Embryonic facial prominence (tissue), 1 donor: ENCODE measurements at regions not wholly inside any gene's neighbourhood (a gene's known extent, or its start where the extent isn't known, plus 50 kb on each side); places are given as distances from the start of the nearest gene placed in this dataset.

ENCODE experiments used
- DNase-seq: peaks from one replicate; pipeline ENCODE4 v3.0.0-alpha.2; 2016; ENCODE audit errors: extremely low spot score

DNA sequence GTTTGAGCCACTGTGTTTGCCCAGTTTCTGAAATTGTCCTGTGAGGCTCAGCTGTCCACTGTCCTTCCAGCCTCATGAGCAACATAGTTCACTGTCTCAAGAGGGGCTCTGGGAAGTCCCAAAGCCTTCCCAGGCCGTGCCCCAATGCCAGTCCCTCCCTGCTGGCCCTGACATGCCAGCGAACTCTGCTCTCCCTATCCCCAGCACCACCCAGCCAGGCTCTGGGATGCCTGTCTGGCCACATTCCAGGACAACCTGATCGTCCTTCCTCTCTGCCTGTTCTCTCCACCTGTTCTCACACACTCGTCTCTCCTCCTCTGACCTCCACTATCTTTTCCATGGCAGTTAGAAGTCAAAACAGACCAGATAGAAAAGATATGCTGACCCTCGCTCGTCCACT, 278.0 kb upstream of the ID2 start:
- no peak for DNase-seq

DNA sequence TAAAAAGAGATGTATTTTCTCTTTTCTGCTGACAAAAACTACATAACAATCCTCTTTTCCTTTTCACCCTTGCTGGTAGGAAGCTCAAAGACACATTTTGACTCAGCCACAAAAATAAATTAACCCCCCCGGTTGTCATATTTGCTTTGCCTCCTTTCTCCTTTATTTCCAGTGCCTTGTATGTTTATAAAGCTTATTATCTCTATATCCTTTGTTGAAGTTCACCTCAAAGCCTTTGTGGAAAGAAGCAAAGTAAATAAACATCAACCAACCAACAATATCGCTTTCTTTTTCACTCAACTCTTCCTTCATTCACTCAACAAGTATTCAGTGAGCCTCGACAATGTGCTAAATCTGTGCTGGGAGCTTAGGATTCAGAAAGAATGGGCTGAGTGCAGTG, 276.5 kb upstream of the ID2 start:
- DNase-seq: no peak

DNA sequence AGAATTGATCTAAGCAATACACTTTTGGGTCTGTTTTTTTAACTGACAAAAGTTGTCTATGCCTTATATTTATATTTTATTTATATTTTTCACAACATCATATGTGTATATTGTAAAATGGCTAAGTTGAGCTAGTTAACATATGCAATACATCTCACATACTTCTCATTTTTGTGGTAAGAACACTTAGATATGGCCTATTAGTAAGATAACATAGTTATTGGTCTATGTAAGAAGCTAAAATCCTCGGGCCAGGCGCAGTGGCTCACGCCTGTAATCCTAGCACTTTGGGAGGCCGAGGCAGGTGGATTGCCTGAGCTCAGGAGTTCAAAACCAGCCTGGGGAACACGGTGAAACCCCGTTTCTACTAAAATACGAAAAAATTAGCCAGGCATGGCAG, 275.6 kb upstream of the ID2 start:
- no peak for DNase-seq

DNA sequence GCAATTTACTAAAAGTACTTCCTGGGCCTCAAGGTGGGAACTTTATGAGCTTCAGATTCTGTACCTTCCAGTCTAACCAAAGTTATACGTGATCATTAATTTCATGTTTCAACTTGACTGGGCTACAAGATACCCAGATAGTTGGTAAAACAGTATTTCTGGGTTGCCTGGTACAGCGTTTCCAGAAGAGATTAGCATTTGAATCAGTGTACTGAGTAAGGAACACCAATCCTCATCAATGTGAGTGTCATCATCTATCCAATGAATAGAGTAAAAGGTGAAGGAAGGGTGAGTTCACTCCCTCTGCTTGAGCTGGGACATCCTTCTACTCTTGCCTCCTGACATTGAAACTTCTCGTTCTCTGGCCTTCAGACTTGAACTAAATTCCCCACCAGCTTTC, 274.5 kb upstream of the ID2 start:
- no peak for DNase-seq

DNA sequence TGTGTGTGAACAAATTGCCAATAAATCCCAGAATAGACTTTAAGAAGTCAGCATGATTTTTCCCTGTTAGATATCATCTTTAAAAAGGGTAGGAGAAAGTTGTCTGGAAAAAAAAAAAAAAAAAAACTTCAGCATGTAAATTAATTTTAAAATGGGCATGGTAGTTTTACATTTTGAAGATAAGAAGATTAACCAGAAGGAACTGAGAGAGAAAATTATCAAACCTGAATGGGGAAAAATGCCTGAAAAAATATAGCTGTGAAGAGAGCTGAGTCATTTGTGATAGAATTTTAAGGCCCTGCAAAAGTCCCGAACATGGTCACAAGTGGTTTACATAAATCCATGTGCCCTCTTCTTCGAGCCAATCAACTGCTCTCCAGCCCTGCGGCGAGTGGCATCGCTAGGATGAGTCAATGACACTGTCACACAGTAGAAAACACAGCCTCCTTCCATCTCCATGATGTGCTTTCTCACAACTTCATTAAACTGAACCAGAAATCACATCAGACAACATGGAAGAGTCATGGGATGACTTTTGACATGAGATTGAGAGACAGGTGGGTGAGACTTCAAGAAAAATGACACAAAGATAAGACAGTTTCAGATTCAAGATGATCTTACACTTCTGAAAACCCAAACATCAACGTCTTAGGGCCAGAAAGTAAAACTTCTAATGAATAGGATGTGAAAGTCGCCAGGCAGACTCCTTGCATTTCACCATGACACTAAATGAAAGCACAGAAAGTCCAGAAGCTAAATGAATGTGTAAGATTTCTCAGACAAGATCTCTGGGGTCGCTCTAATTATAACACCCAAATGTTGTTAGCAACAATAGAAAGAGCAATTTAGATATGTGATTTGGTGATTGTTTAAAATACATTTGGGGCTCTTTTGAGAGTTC, 273.0 kb upstream of the ID2 start:
- no peak for DNase-seq

DNA sequence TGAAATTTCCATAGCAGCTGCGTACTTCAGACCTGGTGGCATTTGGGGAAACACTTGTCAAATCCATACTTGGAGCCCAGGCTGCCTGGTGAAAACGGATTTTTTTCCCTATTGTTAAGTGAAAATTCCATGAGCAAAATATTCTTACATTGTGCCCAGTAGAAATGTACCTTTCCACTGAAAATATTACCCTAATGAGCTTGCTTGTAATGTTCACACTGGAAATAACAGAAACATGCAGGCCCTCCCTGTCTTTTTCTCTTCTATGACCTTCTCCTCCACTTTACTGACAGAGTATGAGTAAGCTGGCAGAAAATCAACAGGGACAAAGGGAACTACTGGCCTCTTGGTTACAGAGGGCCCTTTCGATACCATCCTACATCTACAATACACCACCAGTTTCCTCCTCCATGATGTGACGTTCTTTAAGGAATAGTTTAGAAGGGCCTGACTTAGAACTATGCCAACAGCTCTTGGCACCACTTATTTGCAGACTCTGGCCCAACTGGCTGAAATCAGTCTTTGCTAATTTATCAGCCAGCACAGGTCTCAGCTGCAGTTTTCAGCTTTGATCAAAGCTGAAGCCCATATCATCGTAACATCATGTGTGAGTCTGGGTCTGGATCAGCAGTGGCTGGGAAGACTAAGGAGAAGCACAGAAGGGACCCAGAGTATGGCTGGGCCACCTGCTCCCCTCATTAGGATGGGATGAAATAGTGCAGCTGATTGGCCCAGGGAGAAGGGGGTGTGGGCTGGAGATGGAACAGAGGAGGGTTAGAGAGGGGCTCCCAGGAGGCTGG, 272.2 kb upstream of the ID2 start:
- DNase-seq: no peak

DNA sequence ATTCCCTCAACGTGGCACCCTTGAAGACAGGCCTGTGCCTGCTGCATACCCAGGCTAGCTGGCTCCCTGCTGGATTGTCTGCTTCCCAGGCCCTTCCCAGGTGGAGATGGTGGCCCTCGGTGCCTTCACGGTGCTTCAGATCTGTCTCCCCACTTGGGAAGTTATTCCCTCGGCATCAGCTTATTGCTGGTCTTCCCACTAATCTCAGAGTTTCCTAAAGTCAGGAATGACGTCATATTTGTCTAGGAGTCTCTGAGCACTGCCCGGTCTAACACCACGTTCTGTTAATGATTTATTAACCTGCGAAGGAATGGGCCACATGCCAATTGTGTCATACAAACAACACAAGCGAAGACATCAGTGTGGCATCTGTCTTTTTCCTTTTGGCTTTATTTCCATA, 269.8 kb upstream of the ID2 start:
- no peak for DNase-seq

DNA sequence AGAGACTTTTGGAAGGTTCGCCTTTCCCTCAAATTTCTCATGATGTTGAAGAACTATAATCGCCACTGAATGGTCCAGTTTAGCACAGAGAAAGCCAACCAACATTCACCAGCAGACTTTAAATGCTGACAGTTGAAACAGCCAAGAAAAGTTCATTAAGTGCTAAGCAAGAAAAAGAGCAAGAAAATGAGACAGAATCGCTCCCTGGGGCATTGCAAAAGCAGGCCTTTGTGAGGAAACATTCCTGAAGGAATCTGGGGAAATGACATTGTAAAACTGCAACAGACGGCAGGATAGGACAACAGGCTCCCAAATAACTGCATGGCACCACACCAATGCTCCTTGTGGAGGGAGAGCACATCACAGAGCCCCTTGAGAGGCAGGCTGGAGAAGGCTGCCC, 269.3 kb upstream of the ID2 start:
- no peak for DNase-seq

DNA sequence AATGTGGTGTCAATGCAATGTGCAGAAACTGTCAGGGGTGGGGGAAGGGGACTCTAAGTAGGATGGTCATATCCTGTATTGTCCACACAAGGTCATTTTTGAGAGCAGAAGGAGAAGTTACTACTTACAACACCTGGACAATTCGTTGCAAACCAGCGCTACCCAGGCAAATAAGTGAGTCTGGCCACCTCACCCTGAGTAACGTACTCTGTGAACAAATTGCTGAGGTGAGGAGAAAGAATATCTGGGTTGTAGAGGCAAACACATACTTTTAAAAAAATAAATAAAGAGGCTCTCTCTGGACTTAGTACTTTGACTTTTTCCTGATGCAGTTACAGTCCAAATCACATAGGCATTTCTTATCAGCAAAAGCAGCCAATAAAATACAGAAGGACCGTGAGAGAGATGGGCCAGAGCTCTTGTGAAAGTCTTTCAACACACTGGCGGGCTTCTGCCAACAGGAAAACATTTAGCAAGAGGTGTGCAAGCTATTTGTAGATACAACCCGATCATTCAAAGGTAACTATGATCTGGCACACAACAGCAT, 268.2 kb upstream of the ID2 start:
- DNase-seq: no peak

DNA sequence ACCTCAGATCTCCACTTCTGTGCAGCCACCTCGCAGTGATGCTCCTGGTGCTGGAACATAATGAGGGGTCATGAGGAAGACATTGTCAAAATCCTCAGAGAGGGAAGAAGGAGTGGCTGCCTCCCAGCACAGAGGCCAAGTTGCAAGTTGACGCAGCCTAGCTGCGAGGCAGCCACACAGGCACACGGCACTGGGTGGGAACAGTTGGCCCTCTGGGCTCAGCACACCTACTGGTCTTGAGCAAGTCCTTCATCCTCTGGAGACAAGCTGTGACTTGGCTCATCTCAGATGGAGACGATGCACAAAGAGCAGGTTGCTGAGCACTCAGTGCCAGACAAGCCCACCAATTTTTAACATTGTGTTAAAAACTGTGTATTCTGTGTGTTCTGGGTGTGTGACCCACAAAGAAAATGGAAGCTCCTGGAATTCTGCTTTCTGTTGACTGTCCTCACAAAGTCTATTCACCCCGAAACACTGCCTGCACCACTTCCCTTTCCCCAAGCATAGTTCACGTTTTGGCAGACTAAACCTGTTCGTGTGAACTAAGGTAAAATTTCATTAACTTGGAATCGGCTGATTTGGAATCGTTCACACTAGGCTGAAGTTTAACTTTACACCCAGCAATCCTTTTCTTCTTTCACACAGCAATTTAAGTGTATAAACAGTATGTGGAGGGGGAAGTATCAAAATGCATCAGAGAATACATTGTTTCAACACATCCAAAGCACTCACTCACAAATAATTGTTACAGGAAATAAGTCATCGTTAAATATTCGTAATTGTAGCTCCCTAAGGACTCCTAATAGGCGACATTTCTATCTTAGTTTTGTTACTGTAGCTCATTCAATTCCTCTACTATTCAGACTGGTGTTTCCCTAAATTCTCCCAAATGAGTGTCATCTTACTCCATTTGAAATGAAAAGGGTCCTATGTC, 266.6 kb upstream of the ID2 start:
- DNase-seq: no peak

DNA sequence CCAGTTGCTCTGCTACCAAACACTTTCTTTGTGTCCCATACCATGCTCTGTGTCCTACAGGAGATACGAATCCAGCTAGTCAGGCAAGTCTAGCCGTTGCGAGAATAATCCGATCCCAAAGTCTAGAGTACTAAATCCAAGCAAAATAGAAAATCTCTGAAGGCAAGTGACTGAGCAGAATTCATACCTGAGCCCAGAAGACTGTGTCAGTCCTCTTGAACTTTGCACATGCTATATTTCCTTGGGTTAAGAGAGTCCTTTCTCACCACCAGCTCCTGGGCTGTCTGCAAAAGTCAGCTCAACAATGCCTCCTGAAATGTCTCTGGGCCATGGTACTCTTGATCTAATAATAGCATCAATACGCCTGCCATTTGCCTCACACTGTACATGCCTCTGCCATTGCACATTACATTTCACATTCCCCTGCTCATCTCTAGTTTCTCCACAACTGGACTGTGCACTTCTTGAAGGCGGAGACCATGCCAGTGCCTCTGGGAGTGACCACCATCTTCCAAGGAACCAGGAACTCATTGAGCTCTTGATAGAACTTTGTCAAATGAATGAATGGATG, 265.8 kb upstream of the ID2 start:
- no peak for DNase-seq

DNA sequence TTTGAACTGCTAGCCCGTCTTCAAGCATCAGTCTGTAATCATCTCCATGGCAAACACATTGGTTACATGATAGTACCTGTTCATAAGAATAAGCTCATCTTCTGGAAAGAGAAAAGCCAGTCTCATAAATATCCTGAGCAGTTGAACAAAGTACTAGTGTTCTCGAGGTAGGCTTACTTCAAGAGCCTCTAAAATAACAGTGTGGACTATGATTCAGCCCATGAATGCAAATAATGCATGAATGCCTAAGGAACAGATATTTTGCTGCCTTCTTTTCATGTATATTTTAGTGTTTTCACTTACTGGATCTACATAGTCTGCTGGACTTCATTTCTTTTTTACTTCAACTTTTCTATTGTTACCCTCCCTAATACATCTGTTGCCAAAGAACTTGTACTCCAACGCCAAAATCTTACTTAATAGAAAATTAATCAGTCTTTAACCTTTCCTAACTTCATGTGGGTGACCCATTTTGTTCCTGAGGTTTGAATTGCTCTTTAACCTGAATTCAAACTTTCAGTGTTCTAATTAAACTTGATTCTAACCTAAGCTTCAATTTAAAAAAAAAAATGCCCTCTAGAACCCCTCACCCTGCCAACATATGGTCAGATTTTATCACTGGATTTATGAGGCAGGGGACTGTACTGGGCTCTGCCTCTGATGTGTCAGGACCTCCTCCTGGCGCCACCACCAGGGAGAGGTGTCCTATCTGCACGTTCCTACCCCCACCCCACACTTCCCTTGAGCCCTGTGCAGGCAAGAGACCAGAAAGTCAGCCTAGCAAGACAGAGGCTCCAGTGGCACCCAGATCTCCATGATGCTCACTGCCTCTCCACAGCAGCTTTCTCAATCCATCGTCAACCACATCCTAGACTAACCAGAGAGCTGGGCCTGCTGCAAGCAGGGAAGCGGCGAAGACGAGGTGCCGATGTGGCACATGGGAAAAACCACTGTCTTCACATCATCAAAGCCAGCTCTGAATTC, 264.7 kb upstream of the ID2 start:
- DNase-seq: no peak

DNA sequence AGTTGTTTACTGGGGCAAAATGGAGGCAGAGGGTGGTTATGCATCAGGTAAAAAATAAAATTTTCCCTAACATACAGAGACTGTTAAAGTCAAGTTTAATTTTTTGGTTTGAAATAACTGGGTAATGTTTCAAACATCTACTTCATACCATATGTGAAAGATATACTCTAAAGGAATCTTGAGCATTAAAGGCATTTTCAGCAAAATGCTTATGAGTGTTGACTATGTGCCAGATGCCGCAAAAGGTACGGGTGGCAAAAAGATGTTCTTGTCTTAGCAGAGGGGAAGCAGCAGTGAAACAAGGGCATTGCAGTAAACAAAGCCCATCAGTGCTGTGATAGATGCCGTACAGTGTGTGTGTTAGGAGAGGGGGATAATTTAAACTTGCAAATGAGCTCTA, 263.1 kb upstream of the ID2 start:
- peak; percentile 11 for DNase-seq

DNA sequence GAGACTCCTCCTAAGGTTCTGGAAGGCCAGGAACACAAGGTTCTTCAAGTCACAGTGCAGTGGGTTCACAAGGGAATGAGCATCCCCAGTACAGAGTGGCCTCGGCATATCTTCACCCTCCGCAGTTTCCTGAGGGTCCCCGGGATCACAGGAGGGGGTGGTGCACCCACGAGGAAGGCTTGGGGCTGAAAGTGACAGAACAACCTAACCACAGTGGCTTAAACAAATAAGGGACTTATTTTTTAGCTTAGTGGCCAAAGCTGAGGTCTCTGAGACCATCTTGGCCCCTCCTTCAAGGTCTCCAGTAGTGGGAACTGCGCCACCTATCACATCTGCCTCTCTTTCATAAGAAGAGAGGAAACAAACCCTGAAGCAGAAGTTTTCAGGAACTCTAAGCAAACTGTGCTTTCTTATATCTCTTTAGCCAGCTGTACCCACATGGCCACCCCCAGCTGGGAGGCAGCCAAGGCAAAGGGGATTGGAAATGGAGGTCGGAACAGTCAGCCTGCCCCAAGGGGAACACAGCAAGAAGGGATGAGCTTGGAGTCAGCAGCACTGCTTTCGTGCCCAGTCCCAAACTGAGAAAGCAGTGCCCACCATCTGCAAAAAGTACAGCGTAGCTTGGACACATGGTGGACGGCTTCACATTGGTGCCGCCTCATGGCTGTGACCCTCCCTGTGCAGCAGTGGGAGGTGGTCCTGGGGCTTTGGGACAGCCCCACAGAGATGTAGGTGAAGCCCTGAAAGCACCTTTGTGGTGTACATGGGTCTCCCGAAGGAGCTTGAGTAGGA, 260.0 kb upstream of the ID2 start:
- DNase-seq: no peak

DNA sequence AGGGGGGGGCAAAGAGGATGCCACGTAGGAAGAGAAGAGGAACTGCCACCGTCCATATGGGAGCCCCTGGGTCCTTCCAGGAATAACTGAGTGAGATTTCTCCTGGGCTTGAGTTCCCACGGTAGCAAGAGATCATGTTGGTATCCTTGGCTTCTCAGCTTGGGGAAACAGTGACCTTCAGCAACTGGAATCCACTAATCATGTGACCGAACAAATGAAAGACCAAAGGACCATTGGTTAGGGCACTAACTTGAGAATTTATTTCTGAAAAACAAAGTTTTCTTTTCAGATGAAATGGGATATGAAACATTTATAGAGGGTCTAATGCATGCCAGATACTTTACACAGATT, 259.4 kb upstream of the ID2 start:
- no peak for DNase-seq

DNA sequence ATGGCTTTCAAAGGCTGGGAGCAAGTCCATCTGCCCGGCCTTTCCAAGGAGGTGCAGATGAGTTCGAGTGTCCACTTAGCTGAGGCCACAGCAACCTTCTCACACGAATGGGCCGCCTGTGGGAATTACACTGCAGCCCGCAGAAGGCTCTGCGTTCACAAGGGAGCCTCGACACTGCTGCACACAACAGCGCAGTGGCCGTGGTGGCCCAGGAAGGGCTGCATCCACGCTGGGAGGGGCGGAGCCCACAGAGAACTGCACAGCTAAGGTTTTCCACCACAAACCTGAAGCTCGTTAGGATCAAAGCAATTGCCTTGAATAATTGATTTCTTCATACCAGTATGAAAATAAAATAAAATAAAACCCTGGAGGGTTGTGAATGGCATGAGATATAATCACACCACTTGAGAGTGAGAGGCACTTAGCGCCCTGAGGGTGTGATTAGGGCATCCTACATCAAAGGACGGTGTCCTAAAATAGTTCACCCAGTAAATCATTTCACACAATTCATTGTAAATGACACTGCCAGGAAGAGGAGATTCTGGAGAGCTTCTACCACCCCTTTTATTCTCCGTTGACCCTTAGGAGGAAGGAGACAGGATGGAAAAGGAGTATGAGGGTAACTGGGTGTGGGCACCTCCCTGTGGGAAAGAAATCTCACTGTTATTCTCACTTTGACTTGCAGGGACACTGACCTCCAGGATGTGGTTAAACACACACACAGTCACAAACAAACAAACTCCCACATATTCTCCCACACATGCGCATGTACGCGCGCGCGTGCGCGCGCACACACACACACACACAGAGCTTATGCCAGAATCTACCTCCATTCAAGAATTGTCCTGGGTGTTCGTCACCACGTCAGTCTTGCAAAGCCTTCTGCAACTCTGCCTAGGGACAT, 256.6 kb upstream of the ID2 start:
- no peak for DNase-seq

DNA sequence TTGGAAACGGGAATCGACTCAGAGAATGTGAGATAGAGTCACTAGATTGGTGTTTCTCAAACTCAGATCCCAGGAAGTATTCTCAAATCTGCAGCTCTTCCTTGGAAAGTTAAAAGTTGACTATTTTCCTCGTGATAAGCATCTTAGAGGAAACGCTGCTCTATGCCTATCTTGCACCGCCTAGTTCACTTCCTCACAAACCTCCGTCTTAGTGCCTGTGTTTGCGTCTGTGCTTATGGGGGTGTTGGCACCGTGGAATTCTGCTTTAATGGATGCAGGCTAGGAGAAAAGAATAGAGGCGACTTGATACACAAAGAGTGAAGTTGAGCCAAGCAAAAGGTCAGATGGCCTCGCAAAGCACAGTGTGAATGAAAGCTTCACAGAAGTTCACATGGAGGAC, 255.3 kb upstream of the ID2 start:
- no peak for DNase-seq

DNA sequence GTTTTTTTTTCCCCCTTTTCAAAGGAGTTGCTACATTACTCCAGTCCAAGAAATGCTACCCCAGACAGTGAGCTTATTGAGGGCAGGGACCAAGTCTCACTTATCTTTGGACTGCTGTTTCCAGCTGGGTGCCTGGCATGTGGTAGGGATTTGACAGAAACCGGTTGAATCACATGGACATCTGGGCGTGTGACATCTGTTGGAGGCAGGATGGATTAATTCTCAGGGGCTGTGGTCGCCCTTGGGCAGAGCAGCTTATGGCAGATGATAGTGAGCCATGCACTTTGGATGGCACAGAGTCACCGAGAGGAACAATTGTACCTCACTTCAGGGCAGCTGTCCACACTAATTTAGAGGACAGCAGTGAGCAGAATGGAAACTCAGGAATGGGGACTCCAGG, 254.6 kb upstream of the ID2 start:
- no peak for DNase-seq
